ENCODE measurements at regions not wholly inside any gene's neighbourhood (a gene's known extent, or its start where the extent isn't known, plus 50 kb on each side); places are given as distances from the start of the nearest gene placed in this dataset.

- H3K27me3 ChIP-seq (replicated peaks in 1 of 4; ENCODE audit: control insufficient read depth in 3 of 4, extremely low read depth in 1 of 4, insufficient read depth in 3 of 4, low read length in 3 of 4): no peaks in the 10 kb centered on the region
- H4K8ac ChIP-seq (ENCODE audit: extremely low read depth, insufficient read depth, low read length): no peak overlapping the region
- no peak overlapping the region for H2BK5ac ChIP-seq (ENCODE audit: low read depth, low read length)
- H3K23ac ChIP-seq (ENCODE audit: insufficient read length): no peak overlapping the region
- H4K91ac ChIP-seq (replicated peaks; ENCODE audit: insufficient read length, low read length): no peak overlapping the region
- no peak overlapping the region for H3K27ac ChIP-seq (ENCODE audit: low read depth, low read length)
- no peaks in the 10 kb centered on the region for H3K36me3 ChIP-seq (ENCODE audit: control insufficient read depth in 2 of 4, insufficient read depth in 4 of 4, low read length in 3 of 4)
- no peak for TF ChIP-seq E2F6 (IDR thresholded peaks at IDR 0.05)
- TF ChIP-seq RAD21 (IDR thresholded peaks at IDR 0.05 in 1 of 2, conservative IDR thresholded peaks at IDR 0.05 in 1 of 2; ENCODE audit: low read depth in 2 of 2, low read length in 2 of 2): no peak
- no peak for TF ChIP-seq EGR1 (IDR thresholded peaks at IDR 0.05; ENCODE audit: borderline replicate concordance, low read depth, low read length)
- no peak for TF ChIP-seq TBP (IDR thresholded peaks at IDR 0.05; ENCODE audit: low read depth, low read length)
- no peak for TF ChIP-seq RNF2 (IDR thresholded peaks at IDR 0.05; ENCODE audit: borderline replicate concordance, low read depth, low read length, missing control alignments, poor library complexity, severe bottlenecking)
- TF ChIP-seq SP4 (IDR thresholded peaks at IDR 0.05; ENCODE audit: low read length): no peak
- TF ChIP-seq KDM4A (IDR thresholded peaks at IDR 0.05; ENCODE audit: low read depth, low read length, severe bottlenecking): no peak
- no peak for TF ChIP-seq SRF (IDR thresholded peaks at IDR 0.05; ENCODE audit: low read depth, low read length)
- no peak for TF ChIP-seq HDAC2 (IDR thresholded peaks at IDR 0.05; ENCODE audit: borderline replicate concordance in 1 of 2, low read depth in 2 of 2, low read length in 2 of 2)
- TF ChIP-seq NRF1 (IDR thresholded peaks at IDR 0.05; ENCODE audit: low read depth, low read length): no peak
- TF ChIP-seq ASH2L (IDR thresholded peaks at IDR 0.05; ENCODE audit: low read length): no peak
- TF ChIP-seq YY1 (IDR thresholded peaks at IDR 0.05; ENCODE audit: low read depth, low read length): no peak
- no peak for TF ChIP-seq CTBP2 (IDR thresholded peaks at IDR 0.05; ENCODE audit: borderline replicate concordance, insufficient read depth, insufficient read length, low read length)
- TF ChIP-seq POU5F1 (IDR thresholded peaks at IDR 0.05; ENCODE audit: low read depth, low read length): no peak
- TF ChIP-seq MAX (IDR thresholded peaks at IDR 0.05): no peak
- no peak overlapping the region for H3K4ac ChIP-seq (replicated peaks; ENCODE audit: insufficient read length, low read depth, low read length)
- POLR2A ChIA-PET (ENCODE audit: partially characterized antibody): no interaction called here
- no peak overlapping the region for H3K9ac ChIP-seq (replicated peaks in 1 of 4; ENCODE audit: extremely low read depth in 1 of 4, low read depth in 3 of 4, low read length in 3 of 4)
- peaks cover 0 to 4% (median 1%) of the 10 kb centered on the region in 4 experiments; a peak in 2 of 7 replicates for H3K4me1 ChIP-seq (replicated peaks in 1 of 4; ENCODE audit: control insufficient read depth in 3 of 4, insufficient read depth in 4 of 4, low read length in 3 of 4)
- H3K4me2 ChIP-seq (ENCODE audit: insufficient read depth in 1 of 2, low read depth in 2 of 2, low read length in 2 of 2): no peak overlapping the region
- no peak overlapping the region for H3K14ac ChIP-seq (ENCODE audit: insufficient read length)
- no peak overlapping the region for H2BK12ac ChIP-seq (ENCODE audit: low read depth, low read length)
- H3K79me2 ChIP-seq (ENCODE audit: control insufficient read depth in 1 of 2, insufficient read depth in 2 of 2, low read length in 2 of 2): no peaks in the 10 kb centered on the region
- H2BK120ac ChIP-seq (replicated peaks; ENCODE audit: low read depth, low read length): no peak overlapping the region
- DNase-seq (ENCODE audit: low read depth in 1 of 2, low spot score in 2 of 2) (no peak), FAIRE-seq (no peak)
- H2BK20ac ChIP-seq (ENCODE audit: low read length): no peak overlapping the region
- H4K20me1 ChIP-seq (replicated peaks in 1 of 2; ENCODE audit: control insufficient read depth in 1 of 2, insufficient read depth in 2 of 2, low read length in 2 of 2): no peaks in the 10 kb centered on the region
- no peak overlapping the region for H3K4me3 ChIP-seq (ENCODE audit: extremely low read depth in 1 of 4, insufficient read depth in 2 of 4, low read depth in 3 of 4, low read length in 4 of 4)
- no peaks in the 10 kb centered on the region for H3K9me3 ChIP-seq (ENCODE audit: insufficient read depth in 2 of 2, low read depth in 1 of 2, low read length in 1 of 2)
- no peaks in the 10 kb centered on the region for H3K23me2 ChIP-seq (ENCODE audit: low read depth, low read length)
- no peak overlapping the region for H3K56ac ChIP-seq (replicated peaks; ENCODE audit: insufficient read length, low read depth, low read length)
- CTCF ChIA-PET (ENCODE audit: partially characterized antibody): no interaction called here
- no peak overlapping the region for H2AK5ac ChIP-seq (ENCODE audit: low read depth, low read length)
- no peak overlapping the region for H2BK15ac ChIP-seq (ENCODE audit: low read length)
- H4K5ac ChIP-seq (ENCODE audit: insufficient read length, low read depth, low read length): no peak overlapping the region
- no peaks in the 10 kb centered on the region for H3K79me1 ChIP-seq (ENCODE audit: low read depth, low read length)
- H2AFZ ChIP-seq (ENCODE audit: low read length): no peak overlapping the region
- H3K18ac ChIP-seq (ENCODE audit: extremely low read depth, low read length): no peak overlapping the region
These were observed 118.6 kb upstream of the DOK5 start for GRCh38 chr20:54356801-54357200.

All from H1 (cell line).